MG63 (cell line): ENCODE measurements at regions not wholly inside any gene's neighbourhood (a gene's known extent, or its start where the extent isn't known, plus 50 kb on each side); places are given as distances from the start of the nearest gene placed in this dataset.
A peak's percentile ranks its signal among the peaks of the same experiment; 100 is the strongest.

Experiments used
- DNase-seq: peaks from one replicate; pipeline ENCODE4 v3.0.0-alpha.2; 2020
- H3K27me3 ChIP-seq: fragments of 250-450 bp; sonication (Bioruptor Pico); 2 replicates; pipeline ENCODE4 v1.5.1; 2020; ENCODE audit warnings: mild to moderate bottlenecking, moderate library complexity
- H3K36me3 ChIP-seq: fragments of 250-450 bp; sonication (Bioruptor Pico); 2 replicates; pipeline ENCODE4 v1.5.1; 2020; ENCODE audit warnings: mild to moderate bottlenecking, moderate library complexity
- H3K4me3 ChIP-seq: fragments of 250-450 bp; sonication (Bioruptor Pico); 2 replicates; pipeline ENCODE4 v1.5.1; 2020; ENCODE audit warnings: mild to moderate bottlenecking, moderate library complexity
- H3K9me3 ChIP-seq: fragments of 250-450 bp; sonication (Bioruptor Pico); 2 replicates; pipeline ENCODE4 v1.5.1; 2020; ENCODE audit warnings: mild to moderate bottlenecking, moderate library complexity

DNA sequence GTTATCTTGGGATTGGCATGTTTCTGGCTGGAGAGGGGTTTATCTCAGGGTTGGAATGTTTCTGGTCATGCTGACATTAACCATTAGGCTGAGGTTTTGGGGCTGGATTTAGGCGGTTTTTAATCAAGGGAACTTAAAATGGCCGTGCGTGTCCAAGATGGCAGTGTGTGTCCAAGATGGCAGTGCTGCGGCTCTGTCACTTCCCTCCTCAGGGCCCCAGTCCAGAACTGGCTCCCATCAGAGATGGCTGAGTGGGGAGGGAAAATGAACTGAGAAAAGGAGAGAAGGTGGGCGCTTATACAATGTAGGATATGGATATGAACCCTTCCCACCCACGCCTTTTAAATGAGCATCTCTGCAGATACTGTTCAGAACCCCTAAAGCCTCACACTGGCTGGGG lies 175.5 kb upstream of the MYT1L start:
- H3K4me3 ChIP-seq, result no peak overlapping the region
- H3K9me3 ChIP-seq, result no peaks in the 10 kb centered on the region
- H3K27me3 ChIP-seq, result no peaks in the 10 kb centered on the region
- no peak for DNase-seq
- no peaks in the 10 kb centered on the region for H3K36me3 ChIP-seq

DNA sequence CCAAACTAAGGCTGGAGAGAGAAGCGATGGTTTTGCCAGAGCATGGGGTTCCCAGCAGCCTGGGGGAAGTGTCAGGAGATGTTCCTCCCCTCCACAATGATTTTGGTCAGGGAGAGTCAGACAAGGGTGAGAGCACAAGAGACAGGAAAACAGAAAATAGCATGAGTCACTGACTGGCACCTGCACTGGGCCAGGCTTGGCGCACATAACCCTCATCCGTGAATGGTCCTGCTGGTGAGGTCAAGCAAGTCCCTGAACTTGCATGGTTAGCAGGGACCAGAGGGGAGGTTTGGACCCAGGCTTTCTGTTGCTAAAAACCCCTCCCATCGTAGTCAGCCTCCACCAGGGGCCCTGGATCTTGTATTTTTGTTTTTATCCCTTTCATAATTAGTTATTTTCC lies 174.5 kb upstream of the MYT1L start:
- Histone ChIP-seq H3K36me3 (no peaks in the 10 kb centered on the region), H3K27me3 (no peaks in the 10 kb centered on the region), H3K4me3 (no peak overlapping the region), H3K9me3 (no peaks in the 10 kb centered on the region)
- DNase-seq, result no peak

GRCh38 chr2:2503864-2504418 lies 172.9 kb upstream of the MYT1L start:
- Histone ChIP-seq H3K9me3 (no peaks in the 10 kb centered on the region), H3K36me3 (no peaks in the 10 kb centered on the region), H3K4me3 (no peak overlapping the region), H3K27me3 (no peaks in the 10 kb centered on the region)
- no peak for DNase-seq

DNA sequence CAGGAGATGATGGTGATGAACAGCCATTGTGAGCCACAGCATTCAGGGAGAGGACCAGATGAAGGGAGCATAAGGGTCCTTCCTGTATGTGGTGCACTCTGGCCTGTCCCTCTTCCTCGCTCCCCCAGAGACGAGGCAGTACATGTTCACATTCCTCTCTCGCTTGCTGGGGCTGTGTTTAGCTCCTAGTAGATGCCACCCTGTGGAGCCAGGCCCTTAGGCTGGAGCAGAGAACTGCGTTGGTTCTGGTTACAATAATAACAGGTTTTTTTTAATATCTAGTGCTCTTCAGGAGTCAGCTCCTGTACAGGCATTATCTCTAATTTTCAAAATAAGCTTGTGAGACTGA lies 171.1 kb upstream of the MYT1L start:
- Histone ChIP-seq H3K4me3 (no peak overlapping the region), H3K36me3 (no peaks in the 10 kb centered on the region), H3K9me3 (no peaks in the 10 kb centered on the region), H3K27me3 (no peaks in the 10 kb centered on the region)
- DNase-seq, result no peak

GRCh38 chr2:2501454-2502200 lies 170.6 kb upstream of the MYT1L start:
- no peaks in the 10 kb centered on the region for H3K36me3 ChIP-seq
- no peak overlapping the region for H3K4me3 ChIP-seq
- H3K27me3 ChIP-seq, result no peaks in the 10 kb centered on the region
- no peaks in the 10 kb centered on the region for H3K9me3 ChIP-seq
- DNase-seq, result no peak

DNA sequence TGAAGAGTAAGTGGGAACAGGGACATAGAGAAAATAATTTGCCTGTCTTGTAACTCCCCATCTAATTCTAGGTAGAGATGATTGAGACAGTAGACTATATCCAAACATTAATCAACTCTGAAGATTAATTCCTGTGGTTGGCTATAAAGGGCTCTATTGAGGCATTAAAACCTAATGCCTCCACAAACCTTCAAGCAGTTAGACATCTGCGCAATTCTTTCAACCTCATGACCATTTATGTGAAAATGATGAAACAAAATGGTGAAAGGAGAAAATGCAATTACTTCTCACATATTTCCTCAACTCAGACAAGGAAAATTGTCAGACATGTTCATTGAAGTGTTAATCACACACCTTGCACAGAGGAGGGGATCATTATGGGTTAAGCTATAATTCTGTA lies 164.5 kb upstream of the MYT1L start:
- Histone ChIP-seq H3K27me3 (no peaks in the 10 kb centered on the region), H3K36me3 (no peaks in the 10 kb centered on the region), H3K9me3 (no peaks in the 10 kb centered on the region), H3K4me3 (no peak overlapping the region)
- no peak for DNase-seq

DNA sequence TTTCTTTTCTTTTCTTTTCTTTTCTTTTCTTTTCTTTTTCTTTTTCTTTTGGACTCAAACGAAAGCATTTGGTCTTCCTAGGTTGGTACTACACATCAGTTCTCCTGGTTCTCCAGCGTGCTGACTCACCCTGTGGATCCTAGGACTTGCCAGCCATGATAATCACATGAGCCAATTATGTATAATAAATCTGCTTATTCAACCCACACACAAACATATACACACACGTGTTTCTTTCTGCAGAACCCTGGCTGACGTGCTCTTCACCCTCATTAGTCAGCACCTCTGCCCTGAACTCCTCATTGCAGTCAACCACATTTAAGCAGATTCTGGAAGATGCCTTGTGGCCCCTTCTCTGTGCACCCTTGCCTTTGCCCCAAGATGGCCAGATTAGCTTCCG lies 162.4 kb upstream of the MYT1L start:
- no peaks in the 10 kb centered on the region for H3K27me3 ChIP-seq
- H3K4me3 ChIP-seq, result no peak overlapping the region
- no peaks in the 10 kb centered on the region for H3K36me3 ChIP-seq
- H3K9me3 ChIP-seq, result no peaks in the 10 kb centered on the region
- DNase-seq, result no peak

GRCh38 chr2:2492800-2493199 lies 161.7 kb upstream of the MYT1L start:
- H3K4me3 ChIP-seq, result no peak overlapping the region
- no peaks in the 10 kb centered on the region for H3K9me3 ChIP-seq
- no peak for DNase-seq
- no peaks in the 10 kb centered on the region for H3K36me3 ChIP-seq
- H3K27me3 ChIP-seq, result no peaks in the 10 kb centered on the region

DNA sequence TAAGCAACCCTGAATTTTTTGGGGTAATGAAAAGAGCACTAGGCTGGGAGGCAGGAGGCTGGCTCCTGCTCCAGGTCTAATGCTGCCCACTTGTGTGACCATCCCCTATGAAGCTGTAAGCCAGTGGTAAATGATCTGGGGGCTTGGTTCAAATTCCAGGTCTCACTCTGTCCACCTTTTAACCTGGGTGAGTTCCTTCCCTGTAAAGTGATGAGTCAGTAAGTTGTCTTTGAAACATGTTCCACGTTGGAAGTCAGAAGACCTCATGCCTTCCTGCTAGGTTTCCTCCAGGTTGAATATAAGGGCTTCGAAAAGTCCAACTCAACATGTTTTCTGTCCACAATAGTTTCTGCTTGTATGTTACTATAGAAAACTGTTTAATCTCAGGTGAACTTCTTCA lies 160.9 kb upstream of the MYT1L start:
- Histone ChIP-seq H3K36me3 (no peaks in the 10 kb centered on the region), H3K27me3 (no peaks in the 10 kb centered on the region; the same call in 1 of the 2 replicates), H3K4me3 (no peak overlapping the region), H3K9me3 (no peaks in the 10 kb centered on the region)
- no peak for DNase-seq

DNA sequence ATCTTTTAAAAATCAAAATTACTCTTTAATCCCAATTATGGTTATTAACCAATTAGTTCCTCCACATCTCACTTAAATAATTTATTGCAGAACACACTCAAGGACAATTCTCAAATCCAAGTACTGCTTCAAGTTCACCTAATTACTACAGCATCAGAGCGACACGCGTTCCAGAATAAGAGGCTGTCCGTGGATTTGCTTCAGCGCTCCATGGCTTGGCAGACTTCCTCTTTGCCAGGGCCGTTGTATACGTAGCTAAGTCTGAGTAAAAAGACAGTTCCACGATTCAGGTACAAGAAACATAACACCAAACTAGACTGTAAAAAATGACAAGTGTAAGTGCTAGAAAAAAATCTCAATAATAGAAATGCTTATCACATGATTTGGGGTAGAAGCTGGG lies 153.2 kb upstream of the MYT1L start:
- Histone ChIP-seq H3K9me3 (no peaks in the 10 kb centered on the region), H3K4me3 (no peak overlapping the region), H3K27me3 (no peaks in the 10 kb centered on the region; the same call in 1 of the 2 replicates), H3K36me3 (no peaks in the 10 kb centered on the region)
- DNase-seq, result no peak

- Histone ChIP-seq H3K27me3 (no peaks in the 10 kb centered on the region; the same call in 1 of the 2 replicates), H3K4me3 (no peak overlapping the region), H3K36me3 (no peaks in the 10 kb centered on the region), H3K9me3 (no peaks in the 10 kb centered on the region)
- DNase-seq, result no peak
Observed at GRCh38 chr2:2482851-2483250, 151.8 kb upstream of the MYT1L start.

GRCh38 chr2:2472881-2473280 lies 141.8 kb upstream of the MYT1L start:
- Histone ChIP-seq H3K9me3 (no peaks in the 10 kb centered on the region), H3K36me3 (no peaks in the 10 kb centered on the region), H3K27me3 (0 out of 2 replicates have a peak, but pooled peaks cover 2% of the 10 kb centered on the region), H3K4me3 (no peak overlapping the region)
- no peak for DNase-seq

DNA sequence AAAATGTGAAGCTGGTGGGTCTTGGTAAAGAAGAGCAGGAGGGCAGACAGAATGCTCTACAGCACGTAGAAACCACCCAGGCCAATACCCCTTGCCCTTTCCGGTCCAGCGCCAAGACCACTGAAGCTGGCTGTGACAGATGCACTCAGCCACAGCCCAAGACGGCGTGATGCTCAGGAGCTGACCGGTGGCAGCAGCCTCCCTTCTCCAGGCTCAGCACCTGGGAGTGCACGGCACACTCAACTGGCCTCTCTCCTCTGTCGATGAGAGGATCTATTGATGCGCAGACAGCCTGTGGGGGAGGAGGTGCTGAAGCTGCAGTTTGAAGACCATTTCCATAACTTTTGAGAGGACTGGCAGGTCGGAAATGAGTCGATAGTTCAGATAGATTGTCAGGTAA lies 141.0 kb upstream of the MYT1L start:
- Histone ChIP-seq H3K36me3 (no peaks in the 10 kb centered on the region), H3K4me3 (no peak overlapping the region)

DNA sequence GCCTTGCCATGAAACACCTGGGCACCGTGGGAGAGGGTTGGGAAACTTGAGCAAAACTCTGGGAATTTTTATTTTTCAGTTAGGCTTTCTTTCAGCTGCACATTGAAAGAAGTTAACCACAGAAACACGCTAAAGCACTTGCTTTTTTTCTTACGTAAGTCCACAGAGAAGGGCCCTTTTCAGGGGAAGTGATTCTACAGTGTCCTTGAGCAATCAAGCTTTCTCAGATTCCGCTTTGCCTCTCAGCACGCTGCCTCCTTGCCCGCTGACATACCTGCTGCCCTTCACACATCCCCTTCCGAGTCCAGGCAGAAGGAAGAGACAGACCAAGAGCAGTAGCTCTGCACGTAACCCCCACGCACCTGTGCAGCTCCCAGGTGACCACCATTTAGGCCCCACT lies 135.5 kb upstream of the MYT1L start:
- Histone ChIP-seq H3K4me3 (no peak overlapping the region), H3K9me3 (no peaks in the 10 kb centered on the region), H3K36me3 (no peaks in the 10 kb centered on the region), H3K27me3 (peaks cover 2% of the 10 kb centered on the region; the same call in 1 of the 2 replicates)
- no peak for DNase-seq

More for the DNA sequence above, 141.0 kb upstream of the MYT1L start:
- H3K27me3 ChIP-seq, result 0 out of 2 replicates have a peak, but pooled peaks cover 2% of the 10 kb centered on the region
- H3K9me3 ChIP-seq, result no peaks in the 10 kb centered on the region
- DNase-seq, result no peak

- Histone ChIP-seq H3K36me3 (no peaks in the 10 kb centered on the region), H3K27me3 (peaks cover 2% of the 10 kb centered on the region; the same call in 1 of the 2 replicates), H3K9me3 (no peaks in the 10 kb centered on the region), H3K4me3 (no peak overlapping the region)
- DNase-seq, result no peak
Observed at GRCh38 chr2:2464643-2465042, 133.6 kb upstream of the MYT1L start.

DNA sequence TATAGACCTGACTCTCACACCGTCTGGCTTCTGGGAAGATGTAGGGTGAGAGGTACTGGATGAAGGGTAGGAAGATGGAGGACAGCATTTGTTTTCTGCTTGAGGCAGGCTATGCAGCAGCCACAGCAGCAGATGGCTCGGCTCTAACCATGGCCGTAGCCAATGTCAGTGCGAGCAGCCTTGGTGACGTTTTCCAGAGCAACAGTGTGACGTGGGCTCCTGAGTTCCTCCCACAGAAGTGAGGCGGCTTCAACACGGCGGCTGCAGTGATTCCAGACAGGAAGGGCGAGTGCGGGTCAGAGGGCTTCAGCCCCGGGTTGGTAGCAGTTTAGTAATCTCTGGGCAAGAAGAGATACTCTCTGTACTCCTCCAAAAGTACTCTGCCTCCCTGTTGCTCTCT lies 133.0 kb upstream of the MYT1L start:
- DNase-seq, result peak; percentile 43
- no peaks in the 10 kb centered on the region; the same call in 1 of the 2 replicates for H3K27me3 ChIP-seq
- no peak overlapping the region for H3K4me3 ChIP-seq
- no peaks in the 10 kb centered on the region for H3K36me3 ChIP-seq
- no peaks in the 10 kb centered on the region for H3K9me3 ChIP-seq

GRCh38 chr2:2456721-2457120 lies 125.6 kb upstream of the MYT1L start:
- H3K36me3 ChIP-seq, result no peaks in the 10 kb centered on the region
- peak; percentile 50 for DNase-seq
- H3K4me3 ChIP-seq, result no peak overlapping the region
- H3K9me3 ChIP-seq, result 0 out of 2 replicates have a peak, but pooled peaks cover 2% of the 10 kb centered on the region
- H3K27me3 ChIP-seq, result no peaks in the 10 kb centered on the region

DNA sequence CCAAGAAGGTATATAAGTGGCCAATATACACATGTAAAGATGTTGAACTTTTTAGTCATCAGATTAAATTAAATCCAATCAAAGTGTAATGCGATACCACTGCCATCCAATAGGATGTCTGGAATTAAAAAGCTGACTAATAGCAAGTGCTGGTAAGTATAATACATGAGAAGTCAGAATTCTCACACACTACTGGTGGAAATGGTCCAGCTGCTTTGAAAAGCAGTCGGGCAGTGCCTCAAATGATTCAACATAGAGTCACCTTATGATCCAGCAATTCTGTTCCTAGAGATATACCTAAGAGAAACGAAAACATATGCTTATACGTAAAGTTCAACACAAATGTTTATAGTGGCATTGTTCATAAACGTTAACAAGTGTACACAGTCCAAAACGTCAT lies 124.1 kb upstream of the MYT1L start:
- H3K4me3 ChIP-seq, result no peak overlapping the region
- H3K36me3 ChIP-seq, result no peaks in the 10 kb centered on the region
- H3K27me3 ChIP-seq, result no peaks in the 10 kb centered on the region
- peak; percentile 42 for DNase-seq
- H3K9me3 ChIP-seq, result 0 out of 2 replicates have a peak, but pooled peaks cover 2% of the 10 kb centered on the region
